ENCODE measurements at regions not wholly inside any gene's neighbourhood (a gene's known extent, or its start where the extent isn't known, plus 50 kb on each side); places are given as distances from the start of the nearest gene placed in this dataset.

- TF ChIP-seq POLR2A (IDR thresholded peaks at IDR 0.05; ENCODE audit: low read length) (no peak), GATA1 (IDR thresholded peaks at IDR 0.05; ENCODE audit: low read depth, low read length) (no peak)
These were observed 418.8 kb downstream of the TMEM135 start for GRCh38 chr11:87456499-87456898.

Measured in erythroblast (primary cell).